HEK293 (cell line): ENCODE measurements at regions not wholly inside any gene's neighbourhood (a gene's known extent, or its start where the extent isn't known, plus 50 kb on each side); places are given as distances from the start of the nearest gene placed in this dataset.

ENCODE experiments used
- PATZ1 ChIP-seq: fragments of 450-650 bp; formaldehyde crosslinking; IDR thresholded peaks from 2 replicates; pipeline ENCODE4 v1.5.1; 2016; ENCODE audit warnings: missing biosample characterization, missing genetic modification characterization
- ZBTB17 ChIP-seq: fragments of 450-650 bp; formaldehyde crosslinking; IDR thresholded peaks from 2 replicates; pipeline ENCODE4 v1.5.1; 2016; ENCODE audit warnings: missing biosample characterization, missing genetic modification characterization
- ZBTB20 ChIP-seq: fragments of 450-650 bp; formaldehyde crosslinking; IDR thresholded peaks from 2 replicates; pipeline ENCODE4 v1.5.1; 2016; ENCODE audit warnings: missing biosample characterization, missing genetic modification characterization
- ZNF274 ChIP-seq, 2 experiments: fragments of 200-500 bp in 1 of 2; fragments of 450-650 bp in 1 of 2; sonication (Bioruptor generic) in 1 of 2; formaldehyde crosslinking in 1 of 2; IDR thresholded peaks; 2 replicates each; pipeline versions ENCODE4 v1.5.1 to v1.6.1; 2014 to 2016; ENCODE audit warnings: borderline replicate concordance in 1 of 2, inconsistent platforms in 1 of 2, low read length in 1 of 2, missing biosample characterization in 1 of 2, missing genetic modification characterization in 1 of 2
- TF ChIP-seq, protein P1 (sequence below): fragments of 450-650 bp; formaldehyde crosslinking; IDR thresholded peaks from 2 replicates; pipeline ENCODE4 v1.5.1; 2016; ENCODE audit warnings: missing biosample characterization, missing genetic modification characterization

DNA sequence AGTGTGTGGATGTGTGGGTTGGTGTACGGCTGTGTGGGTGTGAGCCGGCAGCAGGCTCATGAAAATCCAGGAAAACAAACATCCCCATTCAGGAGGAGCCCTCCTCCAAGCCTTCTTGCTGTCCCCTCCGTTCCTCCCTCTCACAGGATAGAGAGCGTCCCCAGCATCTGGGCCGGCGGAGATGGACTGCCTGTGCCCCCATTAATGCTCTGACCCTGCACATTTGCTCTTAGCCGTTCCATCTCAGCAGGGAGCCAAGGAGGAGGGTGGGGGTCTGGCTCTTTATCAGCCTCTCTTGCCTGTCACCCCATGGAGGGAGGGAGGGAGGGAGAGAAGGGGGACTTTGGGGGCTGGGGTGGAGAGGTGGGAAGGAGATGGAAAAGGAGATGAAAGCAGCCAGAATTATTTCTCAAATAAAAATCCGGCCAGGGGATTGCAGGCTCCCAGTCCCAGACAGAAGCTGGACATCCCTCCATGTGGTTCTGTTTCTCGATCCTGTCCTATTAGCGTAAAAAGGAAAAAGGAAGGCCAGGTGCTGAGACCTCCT lies 240.0 kb upstream of the ZFHX3 start:
- no peak for TF ChIP-seq PATZ1 (tag by site-specific recombination)
- TF ChIP-seq ZBTB20 = no peak
- no peak for TF ChIP-seq ZBTB17 (tag by site-specific recombination)
- TF ChIP-seq, protein P1, sequence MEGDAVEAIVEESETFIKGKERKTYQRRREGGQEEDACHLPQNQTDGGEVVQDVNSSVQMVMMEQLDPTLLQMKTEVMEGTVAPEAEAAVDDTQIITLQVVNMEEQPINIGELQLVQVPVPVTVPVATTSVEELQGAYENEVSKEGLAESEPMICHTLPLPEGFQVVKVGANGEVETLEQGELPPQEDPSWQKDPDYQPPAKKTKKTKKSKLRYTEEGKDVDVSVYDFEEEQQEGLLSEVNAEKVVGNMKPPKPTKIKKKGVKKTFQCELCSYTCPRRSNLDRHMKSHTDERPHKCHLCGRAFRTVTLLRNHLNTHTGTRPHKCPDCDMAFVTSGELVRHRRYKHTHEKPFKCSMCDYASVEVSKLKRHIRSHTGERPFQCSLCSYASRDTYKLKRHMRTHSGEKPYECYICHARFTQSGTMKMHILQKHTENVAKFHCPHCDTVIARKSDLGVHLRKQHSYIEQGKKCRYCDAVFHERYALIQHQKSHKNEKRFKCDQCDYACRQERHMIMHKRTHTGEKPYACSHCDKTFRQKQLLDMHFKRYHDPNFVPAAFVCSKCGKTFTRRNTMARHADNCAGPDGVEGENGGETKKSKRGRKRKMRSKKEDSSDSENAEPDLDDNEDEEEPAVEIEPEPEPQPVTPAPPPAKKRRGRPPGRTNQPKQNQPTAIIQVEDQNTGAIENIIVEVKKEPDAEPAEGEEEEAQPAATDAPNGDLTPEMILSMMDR = no peak
- TF ChIP-seq ZNF274 (IDR thresholded peaks at IDR 0.05; ENCODE audit: low read length) = no peak
- no peak for TF ChIP-seq ZNF274 (tag by site-specific recombination; IDR thresholded peaks at IDR 0.05; ENCODE audit: borderline replicate concordance)
